DLD1 (cell line): ENCODE measurements at regions not wholly inside any gene's neighbourhood (a gene's known extent, or its start where the extent isn't known, plus 50 kb on each side); places are given as distances from the start of the nearest gene placed in this dataset.
"Not testable (repeated sequence)": the region's sequence is repeated elsewhere in the genome, so short reads cannot be mapped to it uniquely, and the experiment has no call there.

Source experiments
- in situ Hi-C: cut with HindIII; loops from 2 replicates; pipeline ENCODE4 v1.10.0; 2017; ENCODE audit warnings: low sequenced_read_pairs

GRCh38 chr10:131834152-131834810 lies 66.5 kb upstream of the PPP2R2D start:
- in situ Hi-C loops = no loop called here

GRCh38 chr10:131838966-131839742 lies 61.7 kb upstream of the PPP2R2D start:
- in situ Hi-C loops = no loop called here

- in situ Hi-C loops = not testable (repeated sequence)
Measured at GRCh38 chr10:131839880-131840787, 60.7 kb upstream of the PPP2R2D start.

- in situ Hi-C loops = no loop called here
Measured at GRCh38 chr10:131840788-131841118, 60.1 kb upstream of the PPP2R2D start.

GRCh38 chr10:131841131-131841660 lies 59.6 kb upstream of the PPP2R2D start:
- in situ Hi-C loops = no loop called here

GRCh38 chr10:131841661-131842139 lies 59.1 kb upstream of the PPP2R2D start:
- in situ Hi-C loops = no loop called here

GRCh38 chr10:131842351-131843088 lies 58.3 kb upstream of the PPP2R2D start:
- in situ Hi-C loops = no loop called here

- in situ Hi-C loops = no loop called here
Measured at GRCh38 chr10:131843089-131843595, 57.7 kb upstream of the PPP2R2D start.

GRCh38 chr10:131843881-131844284 lies 56.9 kb upstream of the PPP2R2D start:
- in situ Hi-C loops = no loop called here

- in situ Hi-C loops = no loop called here
Measured at GRCh38 chr10:131844529-131845084, 56.2 kb upstream of the PPP2R2D start.

- in situ Hi-C loops = no loop called here
Measured at GRCh38 chr10:131845505-131846239, 55.1 kb upstream of the PPP2R2D start.

- in situ Hi-C loops = no loop called here
Measured at GRCh38 chr10:131846240-131847101, 54.3 kb upstream of the PPP2R2D start.

- in situ Hi-C loops = no loop called here
Measured at GRCh38 chr10:131847241-131847783, 53.5 kb upstream of the PPP2R2D start.

- in situ Hi-C loops = no loop called here
Measured at GRCh38 chr10:131848296-131848695, 52.5 kb upstream of the PPP2R2D start.

- in situ Hi-C loops = no loop called here
Measured at GRCh38 chr10:131848741-131849590, 51.8 kb upstream of the PPP2R2D start.

GRCh38 chr10:131849591-131850382 lies 51.0 kb upstream of the PPP2R2D start:
- in situ Hi-C loops = no loop called here
